ENCODE measurements at regions not wholly inside any gene's neighbourhood (a gene's known extent, or its start where the extent isn't known, plus 50 kb on each side); places are given as distances from the start of the nearest gene placed in this dataset.

GRCh38 chr5:61784341-61784740 lies 452.3 kb downstream of the ZSWIM6 start:
- no peak for DNase-seq (ENCODE audit: low read depth in 2 of 2)

- no peak for DNase-seq (ENCODE audit: low read depth in 2 of 2)
Observed at GRCh38 chr5:61788548-61788947, 456.5 kb downstream of the ZSWIM6 start.

- no peak for DNase-seq (ENCODE audit: low read depth in 2 of 2)
Observed at GRCh38 chr5:61790007-61790406, 457.9 kb downstream of the ZSWIM6 start.

- no peak for DNase-seq (ENCODE audit: low read depth in 2 of 2)
Observed at GRCh38 chr5:61790678-61791077, 458.6 kb downstream of the ZSWIM6 start.

- no peak for DNase-seq (ENCODE audit: low read depth in 2 of 2)
Observed at GRCh38 chr5:61796773-61797172, 464.7 kb downstream of the ZSWIM6 start.

GRCh38 chr5:61800450-61800849 lies 468.4 kb downstream of the ZSWIM6 start:
- DNase-seq (ENCODE audit: low read depth in 2 of 2): no peak

- no peak for DNase-seq (ENCODE audit: low read depth in 2 of 2)
Observed at GRCh38 chr5:61801174-61801573, 469.1 kb downstream of the ZSWIM6 start.

GRCh38 chr5:61802456-61802855 lies 470.4 kb downstream of the ZSWIM6 start:
- DNase-seq (ENCODE audit: low read depth in 2 of 2): no peak

GRCh38 chr5:61805101-61805500 lies 473.0 kb downstream of the ZSWIM6 start:
- no peak for DNase-seq (ENCODE audit: low read depth in 2 of 2)

GRCh38 chr5:61806491-61807020 lies 474.5 kb downstream of the ZSWIM6 start:
- no peak for DNase-seq (ENCODE audit: low read depth in 2 of 2)

GRCh38 chr5:61808091-61808490 lies 476.0 kb downstream of the ZSWIM6 start:
- no peak for DNase-seq (ENCODE audit: low read depth in 2 of 2)

- no peak for DNase-seq (ENCODE audit: low read depth in 2 of 2)
Observed at GRCh38 chr5:61808909-61809308, 476.9 kb downstream of the ZSWIM6 start.

- DNase-seq (ENCODE audit: low read depth in 2 of 2): no peak
Observed at GRCh38 chr5:61809651-61810050, 477.6 kb downstream of the ZSWIM6 start.

GRCh38 chr5:61811052-61811451 lies 479.0 kb downstream of the ZSWIM6 start:
- no peak for DNase-seq (ENCODE audit: low read depth in 2 of 2)

GRCh38 chr5:61813361-61813760 lies 481.3 kb downstream of the ZSWIM6 start:
- no peak for DNase-seq (ENCODE audit: low read depth in 2 of 2)

- no peak for DNase-seq (ENCODE audit: low read depth in 2 of 2)
Observed at GRCh38 chr5:61815339-61815738, 483.3 kb downstream of the ZSWIM6 start.

GRCh38 chr5:61816146-61816545 lies 484.1 kb downstream of the ZSWIM6 start:
- no peak for DNase-seq (ENCODE audit: low read depth in 2 of 2)

GRCh38 chr5:61816585-61817450 lies 484.8 kb downstream of the ZSWIM6 start:
- no peak for DNase-seq (ENCODE audit: low read depth in 2 of 2)

GRCh38 chr5:61817472-61818326 lies 485.6 kb downstream of the ZSWIM6 start:
- DNase-seq (ENCODE audit: low read depth in 2 of 2): no peak

GRCh38 chr5:61820836-61821235 lies 485.2 kb upstream of the KIF2A start:
- DNase-seq (ENCODE audit: low read depth in 2 of 2): no peak

- DNase-seq (ENCODE audit: low read depth in 2 of 2): no peak
Observed at GRCh38 chr5:61821561-61821960, 484.4 kb upstream of the KIF2A start.

- DNase-seq (ENCODE audit: low read depth in 2 of 2): no peak
Observed at GRCh38 chr5:61822584-61822983, 483.4 kb upstream of the KIF2A start.

- DNase-seq (ENCODE audit: low read depth in 2 of 2): no peak
Observed at GRCh38 chr5:61823065-61823464, 482.9 kb upstream of the KIF2A start.

Measured in stimulated activated CD4-positive, alpha-beta T cell treated with anti-CD3 and anti-CD28 coated beads, Interleukin-4, amount 100 ng/mL, for 48 hours (primary cell).